ENCODE measurements at regions not wholly inside any gene's neighbourhood (a gene's known extent, or its start where the extent isn't known, plus 50 kb on each side); places are given as distances from the start of the nearest gene placed in this dataset.
"Not testable (repeated sequence)": the region's sequence is repeated elsewhere in the genome, so short reads cannot be mapped to it uniquely, and the experiment has no call there.

GRCh38 chr15:22572792-22573191 lies 114.1 kb downstream of the GOLGA6L22 start:
- TF ChIP-seq CTCF (IDR thresholded peaks at IDR 0.05); POLR2A (IDR thresholded peaks at IDR 0.05; ENCODE audit: low read depth); POLR2AphosphoS5 (IDR thresholded peaks at IDR 0.05); EP300 (IDR thresholded peaks at IDR 0.05): not testable (repeated sequence)
